DOHH2 (cell line): ENCODE measurements at regions not wholly inside any gene's neighbourhood (a gene's known extent, or its start where the extent isn't known, plus 50 kb on each side); places are given as distances from the start of the nearest gene placed in this dataset.

Experiments
- H3F3A ChIP-seq: fragments of 200-600 bp; sonication (generic), shearing (Covaris generic); 2 replicates; pipeline ENCODE4 v1.6.0; 2016; ENCODE audit warnings: antibody characterized with exemption, mild to moderate bottlenecking; ENCODE audit not compliant: control insufficient read depth, insufficient read depth
- H3K27ac ChIP-seq: fragments of 200-600 bp; sonication (generic); 2 replicates; pipeline ENCODE4 v1.5.1; 2014; ENCODE audit warnings: low read depth, mild to moderate bottlenecking, low read length, moderate library complexity
- H3K27me3 ChIP-seq: fragments of 200-600 bp; sonication (generic); 2 replicates; pipeline ENCODE4 v1.6.1; 2014; ENCODE audit warnings: mild to moderate bottlenecking, low read length, mixed read lengths; ENCODE audit not compliant: control insufficient read depth
- H3K36me3 ChIP-seq: fragments of 200-600 bp; sonication (generic); 2 replicates; pipeline ENCODE4 v1.6.1; 2014; ENCODE audit warnings: mild to moderate bottlenecking, low read length, moderate library complexity, mixed read lengths; ENCODE audit not compliant: control insufficient read depth
- H3K4me1 ChIP-seq: fragments of 200-600 bp; sonication (generic); 2 replicates; pipeline ENCODE4 v1.6.1; 2014; ENCODE audit warnings: mild to moderate bottlenecking, low read length, mixed read lengths; ENCODE audit not compliant: control insufficient read depth
- H3K4me2 ChIP-seq: fragments of 200-600 bp; sonication (generic); 2 replicates; pipeline ENCODE4 v1.6.0; 2014; ENCODE audit warnings: mild to moderate bottlenecking, low read length, moderate library complexity
- H3K4me3 ChIP-seq: fragments of 200-600 bp; sonication (generic); 2 replicates; pipeline ENCODE4 v1.5.1; 2014; ENCODE audit warnings: mild to moderate bottlenecking, low read length, mixed read lengths
- H3K79me2 ChIP-seq: fragments of 200-600 bp; sonication (generic); 2 replicates; pipeline ENCODE4 v1.6.1; 2014; ENCODE audit warnings: mild to moderate bottlenecking, low read length, mixed read lengths; ENCODE audit not compliant: control insufficient read depth
- H3K9me2 ChIP-seq: fragments of 200-600 bp; sonication (generic); replicated peaks from 2 replicates; pipeline ENCODE4 v1.6.1; 2014; ENCODE audit warnings: mild to moderate bottlenecking, low read length, mixed read lengths; ENCODE audit not compliant: control insufficient read depth
- H3K9me3 ChIP-seq: fragments of 200-600 bp; sonication (generic); 2 replicates; pipeline ENCODE4 v1.6.1; 2014; ENCODE audit warnings: antibody characterized with exemption, low read length, mixed read lengths; ENCODE audit not compliant: control insufficient read depth, insufficient read depth
- H4K20me1 ChIP-seq: fragments of 200-600 bp; sonication (generic); 2 replicates; pipeline ENCODE4 v1.6.0; 2014; ENCODE audit warnings: low read depth, mild to moderate bottlenecking, antibody characterized with exemption, low read length, moderate library complexity; ENCODE audit not compliant: control insufficient read depth, insufficient read depth
- EZH2phosphoT487 ChIP-seq: fragments of 200-600 bp; sonication (generic); IDR thresholded peaks from 2 replicates; pipeline ENCODE4 v1.6.1; 2017; ENCODE audit warnings: borderline replicate concordance, mild to moderate bottlenecking, antibody characterized with exemption, low read length, moderate library complexity, mixed read lengths
- TF ChIP-seq, protein P1 (sequence below): fragments of 200-600 bp; sonication (generic); IDR thresholded peaks from one replicate; pipeline ENCODE4 v1.5.1; 2014; ENCODE audit warnings: antibody characterized with exemption, mild to moderate bottlenecking, low read depth, low read length; ENCODE audit not compliant: poor library complexity, severe bottlenecking

DNA sequence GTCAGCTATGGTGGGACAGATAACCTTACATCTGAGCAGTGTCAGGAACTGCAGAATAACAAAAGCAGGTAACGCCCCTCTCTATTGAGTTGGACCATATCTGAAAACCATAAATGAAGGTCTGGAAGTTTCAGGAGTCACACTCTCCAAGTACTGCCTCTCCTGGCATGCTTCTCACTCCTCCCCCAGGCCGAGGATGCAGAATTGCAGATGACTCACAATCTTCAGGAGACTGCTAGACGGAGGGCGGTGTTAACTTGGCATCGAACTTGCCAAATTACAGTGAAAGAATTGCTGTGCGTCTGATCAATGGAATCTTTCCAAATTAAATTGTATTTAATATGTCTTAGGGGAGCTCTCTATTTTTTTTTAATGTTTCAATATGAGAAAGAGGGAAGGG is 67.1 kb upstream of the TRIM2 start:
- peaks cover 10% of the 10 kb centered on the region; the same call in 1 of the 2 replicates for H3K27me3 ChIP-seq

DNA sequence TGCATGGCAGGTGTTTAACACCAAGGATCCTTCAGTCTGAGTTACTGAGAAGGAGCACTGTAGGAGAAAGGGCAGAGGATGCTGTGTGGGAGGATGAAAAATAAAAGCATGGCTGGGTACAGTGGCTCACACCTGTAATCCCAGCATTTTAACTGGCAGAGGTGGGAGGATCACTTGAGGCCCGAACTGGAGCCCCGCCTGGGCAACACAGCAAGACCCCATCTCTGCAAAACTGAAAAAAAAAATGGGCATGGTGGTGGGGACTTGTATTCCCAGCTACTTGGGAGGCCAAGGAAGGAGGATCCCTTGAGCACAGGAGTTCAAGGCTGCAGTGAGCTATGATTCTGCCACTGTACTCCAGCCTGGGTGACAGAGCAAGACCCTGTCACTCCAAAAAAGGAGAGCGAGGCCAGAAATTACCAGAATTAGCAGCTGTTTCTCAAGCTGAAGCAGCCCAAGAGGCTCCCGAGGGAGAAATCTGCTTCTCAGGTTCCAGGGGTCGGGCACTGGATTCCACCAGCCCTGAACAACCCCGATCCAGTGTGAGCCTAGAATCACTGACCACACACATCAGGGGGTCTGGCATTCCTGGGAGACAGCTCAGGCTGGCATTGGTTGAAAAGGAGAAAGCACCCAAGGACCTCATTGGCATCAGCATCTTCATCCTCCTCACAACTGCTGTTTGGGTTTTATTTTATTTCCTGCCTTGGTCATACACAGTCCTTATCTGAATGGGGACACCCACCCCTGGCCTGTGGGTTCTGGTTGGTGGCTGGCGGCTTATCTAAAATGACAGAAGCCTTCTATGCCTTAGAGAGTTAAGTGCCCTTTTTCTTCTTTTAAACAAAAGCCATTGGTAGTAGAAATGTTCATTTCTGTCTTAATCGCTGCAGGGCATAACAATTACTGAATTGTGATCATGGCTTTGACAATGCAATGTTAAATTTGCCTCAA is 66.3 kb upstream of the TRIM2 start:
- no peak overlapping the region for H3K4me3 ChIP-seq
- H3F3A ChIP-seq = no peaks in the 10 kb centered on the region
- no peaks in the 10 kb centered on the region for H3K36me3 ChIP-seq
- no peak overlapping the region for H3K27ac ChIP-seq
- H3K4me1 ChIP-seq = 0 out of 2 replicates have a peak, but pooled peaks cover under 1% of the 10 kb centered on the region
- peaks cover 10% of the 10 kb centered on the region; the same call in 1 of the 2 replicates for H3K27me3 ChIP-seq
- H3K9me2 ChIP-seq = no peaks in the 10 kb centered on the region
- H3K4me2 ChIP-seq = no peak overlapping the region
- no peaks in the 10 kb centered on the region for H3K79me2 ChIP-seq
- no peaks in the 10 kb centered on the region for H4K20me1 ChIP-seq
- no peak for TF ChIP-seq EZH2phosphoT487
- TF ChIP-seq, protein P1, sequence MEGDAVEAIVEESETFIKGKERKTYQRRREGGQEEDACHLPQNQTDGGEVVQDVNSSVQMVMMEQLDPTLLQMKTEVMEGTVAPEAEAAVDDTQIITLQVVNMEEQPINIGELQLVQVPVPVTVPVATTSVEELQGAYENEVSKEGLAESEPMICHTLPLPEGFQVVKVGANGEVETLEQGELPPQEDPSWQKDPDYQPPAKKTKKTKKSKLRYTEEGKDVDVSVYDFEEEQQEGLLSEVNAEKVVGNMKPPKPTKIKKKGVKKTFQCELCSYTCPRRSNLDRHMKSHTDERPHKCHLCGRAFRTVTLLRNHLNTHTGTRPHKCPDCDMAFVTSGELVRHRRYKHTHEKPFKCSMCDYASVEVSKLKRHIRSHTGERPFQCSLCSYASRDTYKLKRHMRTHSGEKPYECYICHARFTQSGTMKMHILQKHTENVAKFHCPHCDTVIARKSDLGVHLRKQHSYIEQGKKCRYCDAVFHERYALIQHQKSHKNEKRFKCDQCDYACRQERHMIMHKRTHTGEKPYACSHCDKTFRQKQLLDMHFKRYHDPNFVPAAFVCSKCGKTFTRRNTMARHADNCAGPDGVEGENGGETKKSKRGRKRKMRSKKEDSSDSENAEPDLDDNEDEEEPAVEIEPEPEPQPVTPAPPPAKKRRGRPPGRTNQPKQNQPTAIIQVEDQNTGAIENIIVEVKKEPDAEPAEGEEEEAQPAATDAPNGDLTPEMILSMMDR = no peak
- H3K9me3 ChIP-seq = no peaks in the 10 kb centered on the region

More for the DNA sequence above, 67.1 kb upstream of the TRIM2 start:
- no peaks in the 10 kb centered on the region for H4K20me1 ChIP-seq
- no peaks in the 10 kb centered on the region for H3K9me2 ChIP-seq
- H3K36me3 ChIP-seq = no peaks in the 10 kb centered on the region
- no peak overlapping the region for H3K27ac ChIP-seq
- H3K79me2 ChIP-seq = no peaks in the 10 kb centered on the region
- no peaks in the 10 kb centered on the region for H3F3A ChIP-seq
- H3K4me1 ChIP-seq = no peaks in the 10 kb centered on the region
- TF ChIP-seq, protein P1 = no peak
- TF ChIP-seq EZH2phosphoT487 = no peak
- no peaks in the 10 kb centered on the region for H3K9me3 ChIP-seq
- H3K4me3 ChIP-seq = no peak overlapping the region
- no peak overlapping the region for H3K4me2 ChIP-seq

DNA sequence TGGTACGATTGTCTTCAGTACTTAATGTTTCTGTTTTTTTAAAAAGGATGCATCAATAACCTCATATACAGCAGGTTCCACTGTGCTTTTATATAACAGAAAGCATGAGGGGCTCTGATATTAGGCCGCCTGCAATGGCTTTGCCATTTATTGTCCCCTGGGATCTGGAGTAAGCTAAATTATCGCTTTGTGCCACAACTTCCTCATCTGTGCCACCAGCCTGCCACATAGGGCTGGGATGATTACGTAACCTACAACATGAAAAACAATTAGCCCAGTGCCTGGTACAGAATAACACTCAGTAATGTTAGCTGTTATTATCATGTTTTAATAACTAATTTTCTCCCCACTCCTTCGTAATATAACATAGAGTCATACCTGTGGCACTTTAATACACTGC is 65.5 kb upstream of the TRIM2 start:
- H3F3A ChIP-seq = no peaks in the 10 kb centered on the region
- H3K79me2 ChIP-seq = no peaks in the 10 kb centered on the region
- H3K4me2 ChIP-seq = no peak overlapping the region
- no peak overlapping the region for H3K4me3 ChIP-seq
- H3K36me3 ChIP-seq = no peaks in the 10 kb centered on the region
- H3K27me3 ChIP-seq = peaks cover 10% of the 10 kb centered on the region; the same call in 1 of the 2 replicates
- no peak overlapping the region for H3K27ac ChIP-seq
- TF ChIP-seq, protein P1 = no peak
- no peaks in the 10 kb centered on the region for H3K9me3 ChIP-seq
- H4K20me1 ChIP-seq = no peaks in the 10 kb centered on the region
- H3K4me1 ChIP-seq = peaks cover 6% of the 10 kb centered on the region
- no peaks in the 10 kb centered on the region for H3K9me2 ChIP-seq
